Heart right ventricle (tissue), 16 donors: ENCODE measurements at regions not wholly inside any gene's neighbourhood (a gene's known extent, or its start where the extent isn't known, plus 50 kb on each side); places are given as distances from the start of the nearest gene placed in this dataset.

ENCODE experiments used
- ATAC-seq, 8 donors: fragments of 200-7000 bp; cut with Tn5 transposase; one replicate each; pipeline ENCODE4 v1.9.1; 2020; ENCODE audit warnings: mild to moderate bottlenecking in 8 of 8, moderate library complexity in 8 of 8, moderate number of reproducible peaks in 1 of 8
- DNase-seq, 2 donors: peaks; one replicate each; pipeline ENCODE4 v3.0.0-alpha.2; 2020
- H3K27ac ChIP-seq, 10 donors: fragments of 200-600 bp; sonication (generic) in 2 of 10; one replicate each; pipeline versions ENCODE4 v1.5.0 to v1.8.0; 2020 to 2022; ENCODE audit warnings: mild to moderate bottlenecking in 3 of 10
- H3K27me3 ChIP-seq, 7 donors: fragments of 200-600 bp; one replicate each; pipeline ENCODE4 v1.8.0; 2021 to 2022; ENCODE audit warnings: mild to moderate bottlenecking in 2 of 7
- H3K36me3 ChIP-seq, 9 donors: fragments of 200-600 bp; sonication (generic) in 1 of 9; one replicate each; pipeline versions ENCODE4 v1.5.0 to v1.8.0; 2020 to 2022; ENCODE audit warnings: mild to moderate bottlenecking in 2 of 9
- H3K4me1 ChIP-seq, 9 donors: fragments of 200-600 bp; sonication (generic) in 1 of 9; one replicate each; pipeline versions ENCODE4 v1.5.0 to v1.8.0; 2020 to 2022; ENCODE audit warnings: mild to moderate bottlenecking in 4 of 9
- H3K4me3 ChIP-seq, 10 donors: fragments of 200-600 bp; sonication (generic) in 2 of 10; one replicate each; pipeline versions ENCODE4 v1.5.0 to v1.8.0; 2020 to 2022; ENCODE audit warnings: mild to moderate bottlenecking in 7 of 10, moderate library complexity in 2 of 10
- H3K9me3 ChIP-seq, 11 donors: fragments of 200-600 bp in 10 of 11; sonication (generic) in 2 of 11; one replicate each; pipeline versions ENCODE4 v1.5.0 to v1.8.0; 2013 to 2022; ENCODE audit warnings: mild to moderate bottlenecking in 2 of 11, control low read depth in 1 of 11, moderate library complexity in 1 of 11
- CTCF ChIP-seq, 9 donors: fragments of 200-600 bp; sonication (generic) in 2 of 9; IDR thresholded peaks; one replicate each; pipeline versions ENCODE4 v1.5.0 to v1.8.0; 2021 to 2022; ENCODE audit warnings: antibody characterized with exemption in 9 of 9, mild to moderate bottlenecking in 5 of 9, moderate library complexity in 1 of 9
- WGBS, 2 donors: extraction: QIAGEN DNeasy Blood & Tissue Kit; methylation state at CpG; one replicate each; pipeline ENCODE4 v1.1.7; 2013; ENCODE audit warnings: inconsistent platforms in 1 of 2; 5-methylcytosine and 5-hydroxymethylcytosine counted together
- intact Hi-C, 10 donors: fragments of 100-400 bp; cut with DNase I; formaldehyde crosslinking; loops; one replicate each; pipeline versions ENCODE4 v1.11.1 to v1.14.2; 2022
- donor health status: Arrhythmogenic right ventricular cardiomyopathy.
- donor health status: ischemic (EF 13 %, LVEDD 7.1; RV severe dilation, severe dysfunction).
- donor health status: healthy with polysubstance abuse.
- donor health status: DM: no; HTN: yes; CAD: no.
- donor health status: DM: no; HTN: no; CAD: no.
- donor health status: ischemic (EF 25% LVEDD 6.9; RV normal size, moderate dysfunction).
- donor health status: ischemic (EF 25% LVEDD 5.7; RV mildly dilated, moderate dysfunction).
- donor health status: healthy.
- donor health status: DM: yes; HTN: yes; CAD: no.
- donor health status: Ischemic cardiomyopathy.
- donor health status: ischemic (EF 35%, LVEDD 5.7; RV mildly dilated, moderate dysfunction).
- donor health status: nonischemic (EF 11% LVEDD 7.7; RV severe dilation, severe dysfunction).
- donor health status: DM: yes; HTN: yes; CAD: no.
- donor health status: PGD.
- donor health status: ischemic (EF 29% LVEDD 5.4; RV normal size, mild dysfunction).
- donor health status: nonischemic (EF 23%, LVEDD 6.1; RV moderate dilation, normal function).

DNA sequence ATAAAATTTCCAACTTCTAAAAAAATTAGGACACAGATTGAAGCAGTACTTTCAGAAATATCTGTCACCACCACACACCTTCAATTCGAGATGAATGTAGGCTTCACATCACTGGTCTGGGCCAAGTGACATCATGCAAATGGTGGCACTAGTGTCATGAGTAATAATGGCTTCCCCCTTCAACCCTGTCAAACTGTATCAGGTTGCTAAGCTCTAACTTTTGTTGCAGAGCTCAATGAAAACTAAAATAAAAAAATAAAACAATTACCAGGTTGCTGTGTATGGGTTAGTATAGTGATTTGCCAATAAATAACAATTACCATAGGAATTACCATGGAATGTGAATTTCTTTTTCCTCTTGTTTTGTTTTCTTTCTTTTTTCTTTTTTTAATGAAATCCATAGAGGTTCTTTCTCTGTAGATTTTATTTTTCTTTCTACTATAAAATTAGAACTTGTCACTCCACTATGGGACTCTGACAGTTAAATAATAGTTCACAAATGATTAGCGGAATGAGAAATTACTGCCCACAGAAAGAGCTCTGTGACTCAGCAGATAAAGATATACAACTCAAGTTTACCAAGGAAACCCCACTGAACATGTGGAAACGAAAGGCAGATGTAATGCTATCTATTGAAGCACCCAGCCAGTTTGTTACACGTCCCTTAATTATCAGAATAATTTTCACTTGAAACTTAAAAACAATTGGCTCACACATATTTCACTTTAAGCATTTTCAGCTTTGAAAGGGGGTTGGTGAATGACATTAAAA is 783.8 kb upstream of the WWC1 start:
- 49 to 58% methylated on average over 4 of the region's 4 CpGs for WGBS, 2 donors
- no peak for TF ChIP-seq CTCF (IDR thresholded peaks at IDR 0.05)
- intact Hi-C loops: no loop called here
- Histone ChIP-seq H3K27ac (no peak overlapping the region), H3K4me1 (no peaks in the 10 kb centered on the region), H3K27me3 (peaks cover 0 to 12% (median 0%) of the 10 kb centered on the region in 7 donors), H3K36me3 (no peaks in the 10 kb centered on the region), H3K9me3 (no peaks in the 10 kb centered on the region), H3K4me3 (no peak overlapping the region)
- no peak for DNase-seq
- ATAC-seq: no peak

DNA sequence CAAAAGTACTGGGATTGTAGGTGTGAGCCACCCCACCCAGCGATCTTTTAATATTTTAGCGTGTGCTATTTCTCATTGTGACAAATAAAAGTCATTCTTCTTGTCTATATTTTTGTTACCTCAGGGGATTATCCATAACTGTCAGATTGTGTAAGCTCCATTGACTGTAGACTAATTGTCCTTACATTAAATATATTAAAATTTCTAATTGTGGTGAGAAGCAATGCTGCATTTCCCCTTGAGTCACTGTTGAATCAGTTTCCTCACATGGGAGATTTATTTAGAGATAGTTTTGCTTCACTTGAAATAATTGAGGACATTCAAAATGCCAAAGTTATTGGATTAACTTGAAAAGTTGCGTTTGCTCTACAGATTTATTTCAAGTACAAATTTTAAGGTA is 782.4 kb upstream of the WWC1 start:
- no peak for DNase-seq
- H3K27me3 ChIP-seq: peaks cover 0 to 12% (median 0%) of the 10 kb centered on the region in 7 donors
- no peaks in the 10 kb centered on the region for H3K36me3 ChIP-seq
- intact Hi-C loops: no loop called here
- no peak overlapping the region for H3K4me3 ChIP-seq
- WGBS, 2 donors: 91 to 92% methylated on average over 3 of the region's 3 CpGs
- H3K9me3 ChIP-seq: no peaks in the 10 kb centered on the region
- H3K4me1 ChIP-seq: no peaks in the 10 kb centered on the region
- no peak overlapping the region for H3K27ac ChIP-seq
- no peak for ATAC-seq
- no peak for TF ChIP-seq CTCF (IDR thresholded peaks at IDR 0.05)

DNA sequence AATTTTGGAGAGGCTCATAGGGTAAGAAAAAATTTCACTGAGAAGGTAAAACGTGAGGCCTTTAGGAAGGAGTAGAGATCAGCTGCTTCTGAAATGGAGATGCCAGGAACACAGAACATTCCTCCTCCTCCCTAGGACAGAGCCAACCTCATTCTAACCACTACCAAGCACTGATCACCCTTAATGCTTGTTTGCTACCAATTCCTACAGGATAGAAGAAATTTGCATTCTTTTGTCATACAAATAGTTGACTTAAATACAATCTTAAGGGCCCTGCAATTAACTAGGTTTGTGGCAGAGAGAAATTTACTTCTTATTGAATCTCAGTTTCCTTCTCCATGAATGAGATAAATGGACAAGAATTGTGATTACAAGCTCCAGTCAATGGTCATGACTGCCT is 780.2 kb upstream of the WWC1 start:
- DNase-seq (no peak), ATAC-seq (no peak)
- no peaks in the 10 kb centered on the region for H3K4me1 ChIP-seq
- intact Hi-C loops: no loop called here
- no peak for TF ChIP-seq CTCF (IDR thresholded peaks at IDR 0.05)
- no peaks in the 10 kb centered on the region for H3K9me3 ChIP-seq
- no peak overlapping the region for H3K27ac ChIP-seq
- H3K27me3 ChIP-seq: peaks cover 0 to 12% (median 0%) of the 10 kb centered on the region in 7 donors
- H3K36me3 ChIP-seq: no peaks in the 10 kb centered on the region
- no peak overlapping the region for H3K4me3 ChIP-seq
- WGBS, 2 donors: 21 to 33% methylated on average over 1 of the region's 1 CpG

DNA sequence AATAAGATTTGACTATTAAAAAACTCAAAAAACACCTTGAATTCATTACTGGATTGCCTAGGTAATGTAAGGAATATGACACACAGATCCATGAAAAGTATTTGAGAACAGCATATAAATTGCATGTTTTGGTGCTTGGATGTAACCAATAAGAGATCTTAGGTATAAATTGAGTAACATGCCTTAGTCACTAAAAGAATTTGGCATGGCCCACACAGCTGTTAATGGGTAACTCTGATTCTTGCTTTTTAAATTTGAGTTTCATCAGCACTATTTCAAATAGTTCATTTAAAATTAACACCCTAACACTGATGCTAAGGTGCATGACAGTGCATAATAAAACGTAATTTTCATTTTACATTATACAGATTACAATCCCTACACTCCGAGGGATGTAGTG is 779.3 kb upstream of the WWC1 start:
- no peaks in the 10 kb centered on the region for H3K9me3 ChIP-seq
- no peak for DNase-seq
- H3K4me1 ChIP-seq: no peaks in the 10 kb centered on the region
- no peak for ATAC-seq
- intact Hi-C loops: no loop called here
- H3K27me3 ChIP-seq: peaks cover 0 to 12% (median 0%) of the 10 kb centered on the region in 7 donors
- no peak for TF ChIP-seq CTCF (IDR thresholded peaks at IDR 0.05)
- no peak overlapping the region for H3K4me3 ChIP-seq
- H3K36me3 ChIP-seq: no peaks in the 10 kb centered on the region
- 74 to 75% methylated on average over 2 of the region's 2 CpGs for WGBS, 2 donors
- no peak overlapping the region for H3K27ac ChIP-seq
